Hepatocyte (in vitro differentiated cells): ENCODE measurements at regions not wholly inside any gene's neighbourhood (a gene's known extent, or its start where the extent isn't known, plus 50 kb on each side); places are given as distances from the start of the nearest gene placed in this dataset.

Experiments used
- DNase-seq: peaks from one replicate; pipeline ENCODE4 v3.0.0-alpha.2; 2016; ENCODE audit warnings: low spot score
- H2AFZ ChIP-seq: fragments of 200-600 bp; sonication (generic); 2 replicates; pipeline ENCODE4 v1.6.0; 2016; ENCODE audit warnings: antibody characterized with exemption, mild to moderate bottlenecking
- H3K27ac ChIP-seq: fragments of 200-600 bp; sonication (generic); 2 replicates; pipeline ENCODE4 v1.5.1; 2016; ENCODE audit warnings: mild to moderate bottlenecking
- H3K27me3 ChIP-seq: fragments of 200-600 bp; sonication (generic); 2 replicates; pipeline ENCODE4 v1.6.1; 2016
- H3K36me3 ChIP-seq: fragments of 200-600 bp; sonication (generic); replicated peaks from 2 replicates; pipeline ENCODE4 v1.5.1; 2016; ENCODE audit warnings: low read depth; ENCODE audit not compliant: insufficient read depth
- H3K4me1 ChIP-seq: fragments of 200-600 bp; sonication (generic); 2 replicates; pipeline ENCODE4 v1.5.1; 2016; ENCODE audit warnings: mild to moderate bottlenecking, moderate library complexity; ENCODE audit not compliant: insufficient read depth
- H3K4me2 ChIP-seq: fragments of 200-600 bp; sonication (generic); 2 replicates; pipeline ENCODE4 v1.6.0; 2016
- H3K4me3 ChIP-seq: fragments of 200-600 bp; sonication (generic); 2 replicates; pipeline ENCODE4 v1.5.1; 2016; ENCODE audit warnings: mild to moderate bottlenecking
- H3K79me2 ChIP-seq: fragments of 200-600 bp; sonication (generic); 2 replicates; pipeline ENCODE4 v1.6.0; 2017; ENCODE audit warnings: mild to moderate bottlenecking
- H3K9me2 ChIP-seq: fragments of 200-600 bp; sonication (generic); replicated peaks from 2 replicates; pipeline ENCODE4 v1.6.0; 2017; ENCODE audit warnings: mild to moderate bottlenecking; ENCODE audit not compliant: insufficient read depth
- H3K9me3 ChIP-seq: fragments of 200-600 bp; sonication (generic); 2 replicates; pipeline ENCODE4 v1.5.1; 2016; ENCODE audit warnings: low read depth, mild to moderate bottlenecking
- H4K20me1 ChIP-seq: fragments of 200-600 bp; sonication (generic); 2 replicates; pipeline ENCODE4 v1.6.0; 2016; ENCODE audit warnings: mild to moderate bottlenecking; ENCODE audit not compliant: insufficient read depth, poor library complexity, severe bottlenecking
- CTCF ChIP-seq: fragments of 200-600 bp; sonication (generic); IDR thresholded peaks from 2 replicates; pipeline ENCODE4 v1.5.1; 2016; ENCODE audit warnings: antibody characterized with exemption, mild to moderate bottlenecking; ENCODE audit not compliant: poor library complexity
- EZH2 ChIP-seq: fragments of 200-600 bp; sonication (generic); IDR thresholded peaks from 2 replicates; pipeline ENCODE4 v1.6.1; 2016; ENCODE audit warnings: antibody characterized with exemption, mild to moderate bottlenecking, borderline replicate concordance
- EZH2phosphoT487 ChIP-seq: fragments of 200-600 bp; sonication (generic); IDR thresholded peaks from one replicate; pipeline ENCODE4 v1.6.1; 2018; ENCODE audit warnings: antibody characterized with exemption, mild to moderate bottlenecking, low read depth, moderate library complexity; ENCODE audit not compliant: unreplicated experiment, severe bottlenecking
- WGBS: methylation state at CpG from one replicate; pipeline ENCODE4 v1.1.6; 2016; ENCODE audit warnings: low lambda C conversion rate; ENCODE audit errors: missing lambda C conversion rate; 5-methylcytosine and 5-hydroxymethylcytosine counted together

- 91% methylated on average over 5 of the region's 5 CpGs for WGBS
- Histone ChIP-seq H2AFZ (no peak overlapping the region), H3K27me3 (no peaks in the 10 kb centered on the region), H4K20me1 (no peaks in the 10 kb centered on the region), H3K9me3 (no peaks in the 10 kb centered on the region), H3K4me3 (no peak overlapping the region), H3K9me2 (no peaks in the 10 kb centered on the region), H3K4me1 (no peaks in the 10 kb centered on the region), H3K27ac (no peak overlapping the region), H3K79me2 (no peaks in the 10 kb centered on the region), H3K36me3 (no peaks in the 10 kb centered on the region), H3K4me2 (no peak overlapping the region)
- TF ChIP-seq CTCF = no peak
- TF ChIP-seq EZH2phosphoT487 = no peak
- TF ChIP-seq EZH2 = no peak
- DNase-seq = no peak
Measured at GRCh38 chr5:138640138-138640537, 64.9 kb upstream of the HSPA9 start.

- Histone ChIP-seq H3K27me3 (no peaks in the 10 kb centered on the region), H3K4me1 (no peaks in the 10 kb centered on the region), H3K79me2 (no peaks in the 10 kb centered on the region), H3K9me3 (no peaks in the 10 kb centered on the region), H3K27ac (no peak overlapping the region), H3K4me2 (no peak overlapping the region), H2AFZ (no peak overlapping the region), H3K9me2 (no peaks in the 10 kb centered on the region), H4K20me1 (no peaks in the 10 kb centered on the region), H3K36me3 (no peaks in the 10 kb centered on the region), H3K4me3 (no peak overlapping the region)
- WGBS = 86% methylated on average over 3 of the region's 3 CpGs
- TF ChIP-seq EZH2phosphoT487 = no peak
- no peak for DNase-seq
Measured at GRCh38 chr5:138639326-138639725, 64.1 kb upstream of the HSPA9 start.

- DNase-seq = no peak
- no peak overlapping the region for H2AFZ ChIP-seq
- no peaks in the 10 kb centered on the region for H3K36me3 ChIP-seq
- no peaks in the 10 kb centered on the region for H3K27me3 ChIP-seq
- TF ChIP-seq CTCF = no peak
- no peak for TF ChIP-seq EZH2phosphoT487
- TF ChIP-seq EZH2 = no peak
- no peaks in the 10 kb centered on the region for H3K79me2 ChIP-seq
- H3K9me3 ChIP-seq = no peaks in the 10 kb centered on the region
- no peaks in the 10 kb centered on the region for H4K20me1 ChIP-seq
- H3K9me2 ChIP-seq = no peaks in the 10 kb centered on the region
- no peak overlapping the region for H3K4me3 ChIP-seq
- no peaks in the 10 kb centered on the region for H3K4me1 ChIP-seq
- WGBS = 93% methylated on average over 4 of the region's 4 CpGs
- no peak overlapping the region for H3K27ac ChIP-seq
- H3K4me2 ChIP-seq = no peak overlapping the region
Measured at GRCh38 chr5:138637256-138637655, 62.1 kb upstream of the HSPA9 start.

GRCh38 chr5:138636398-138636944 is 61.3 kb upstream of the HSPA9 start:
- Histone ChIP-seq H3K27me3 (no peaks in the 10 kb centered on the region), H3K9me3 (no peaks in the 10 kb centered on the region), H3K9me2 (no peaks in the 10 kb centered on the region), H3K27ac (no peak overlapping the region), H3K4me3 (no peak overlapping the region), H3K4me2 (no peak overlapping the region), H3K36me3 (no peaks in the 10 kb centered on the region), H3K4me1 (no peaks in the 10 kb centered on the region), H3K79me2 (no peaks in the 10 kb centered on the region), H4K20me1 (no peaks in the 10 kb centered on the region), H2AFZ (no peak overlapping the region)
- no peak for DNase-seq
- WGBS = 57% methylated on average over 5 of the region's 5 CpGs
- TF ChIP-seq CTCF (no peak), EZH2phosphoT487 (no peak), EZH2 (no peak)
